ENCODE measurements at regions not wholly inside any gene's neighbourhood (a gene's known extent, or its start where the extent isn't known, plus 50 kb on each side); places are given as distances from the start of the nearest gene placed in this dataset.

DNA sequence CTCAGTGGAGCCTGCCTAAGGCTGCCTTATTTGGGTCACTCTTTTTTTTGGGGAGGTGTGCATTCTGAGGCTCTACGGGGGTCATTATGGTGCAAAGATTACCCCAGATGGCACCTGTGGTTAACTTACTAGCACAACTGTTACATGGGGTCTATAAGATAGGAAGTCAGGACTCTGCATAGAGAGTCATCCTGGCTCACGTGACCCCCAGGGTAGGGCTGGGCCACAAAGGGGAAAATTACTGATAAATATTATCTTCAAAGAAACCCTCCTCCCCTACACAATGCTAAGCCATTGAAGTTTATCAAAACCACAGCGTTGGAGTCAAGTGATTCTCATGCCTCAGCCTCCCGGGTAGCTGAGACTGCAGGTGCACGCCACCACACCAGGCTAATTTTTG lies 397.1 kb downstream of the MN1 start:
- 93% methylated on average over 5 of the region's 5 CpGs; no CpG with 5 or more reads in 1 of the 2 experiments for WGBS, 2 experiments (ENCODE audit: extremely low coverage in 1 of 2, insufficient coverage in 1 of 2, insufficient read length in 1 of 2, insufficient replicate concordance in 2 of 2, low coverage in 1 of 2, low lambda C conversion rate in 2 of 2, missing lambda C conversion rate in 1 of 2)
- CTCF ChIA-PET (ENCODE audit: partially characterized antibody) = interaction anchor here (0.6 to 3.3 kb wide), 19 partner anchors 13 to 400 kb away, joined by 3 to 15 read pairs (median 4); no protein-coding TSS in a partner anchor
- no peak overlapping the region for H3K4ac ChIP-seq (replicated peaks; ENCODE audit: insufficient read length, low read depth, low read length)
- H3K23me2 ChIP-seq (ENCODE audit: low read depth, low read length) = no peaks in the 10 kb centered on the region
- H3K27me3 ChIP-seq (replicated peaks in 1 of 4; ENCODE audit: control insufficient read depth in 3 of 4, extremely low read depth in 1 of 4, insufficient read depth in 3 of 4, low read length in 3 of 4) = no peaks in the 10 kb centered on the region
- H3K14ac ChIP-seq (ENCODE audit: insufficient read length) = no peak overlapping the region
- H3K36me3 ChIP-seq (ENCODE audit: control insufficient read depth in 2 of 4, insufficient read depth in 4 of 4, low read length in 3 of 4) = no peaks in the 10 kb centered on the region
- H2BK20ac ChIP-seq (ENCODE audit: low read length) = no peak overlapping the region
- H3K4me2 ChIP-seq (ENCODE audit: insufficient read depth in 1 of 2, low read depth in 2 of 2, low read length in 2 of 2) = no peak overlapping the region
- no peak overlapping the region for H4K91ac ChIP-seq (replicated peaks; ENCODE audit: insufficient read length, low read length)
- H2BK15ac ChIP-seq (ENCODE audit: low read length) = no peak overlapping the region
- H3K9ac ChIP-seq (replicated peaks in 1 of 4; ENCODE audit: extremely low read depth in 1 of 4, low read depth in 3 of 4, low read length in 3 of 4) = no peak overlapping the region
- H2BK5ac ChIP-seq (ENCODE audit: low read depth, low read length) = no peak overlapping the region
- no peak overlapping the region for H4K5ac ChIP-seq (ENCODE audit: insufficient read length, low read depth, low read length)
- no peak overlapping the region for H2BK120ac ChIP-seq (replicated peaks; ENCODE audit: low read depth, low read length)
- DNase-seq (ENCODE audit: low read depth in 1 of 2, low spot score in 2 of 2) (no peak), FAIRE-seq (no peak)
- no peak overlapping the region for H3K23ac ChIP-seq (ENCODE audit: insufficient read length)
- H2AK5ac ChIP-seq (ENCODE audit: low read depth, low read length) = no peak overlapping the region
- H2AFZ ChIP-seq (ENCODE audit: low read length) = no peak overlapping the region
- H2BK12ac ChIP-seq (ENCODE audit: low read depth, low read length) = no peak overlapping the region
- peaks cover 0 to 4% (median 1%) of the 10 kb centered on the region in 4 experiments; a peak in 4 of 7 replicates for H3K4me1 ChIP-seq (replicated peaks in 1 of 4; ENCODE audit: control insufficient read depth in 3 of 4, insufficient read depth in 4 of 4, low read length in 3 of 4)
- POLR2A ChIA-PET (ENCODE audit: partially characterized antibody) = no interaction called here
- H3K4me3 ChIP-seq (ENCODE audit: extremely low read depth in 1 of 4, insufficient read depth in 2 of 4, low read depth in 3 of 4, low read length in 4 of 4) = no peak overlapping the region
- H4K8ac ChIP-seq (ENCODE audit: extremely low read depth, insufficient read depth, low read length) = no peak overlapping the region
- no peaks in the 10 kb centered on the region for H4K20me1 ChIP-seq (replicated peaks in 1 of 2; ENCODE audit: control insufficient read depth in 1 of 2, insufficient read depth in 2 of 2, low read length in 2 of 2)
- H3K79me2 ChIP-seq (ENCODE audit: control insufficient read depth in 1 of 2, insufficient read depth in 2 of 2, low read length in 2 of 2) = no peaks in the 10 kb centered on the region
- no peak overlapping the region for H3K27ac ChIP-seq (ENCODE audit: low read depth, low read length)
- H3K56ac ChIP-seq (replicated peaks; ENCODE audit: insufficient read length, low read depth, low read length) = no peak overlapping the region
- no peak for TF ChIP-seq YY1 (IDR thresholded peaks at IDR 0.05; ENCODE audit: low read depth, low read length)
- TF ChIP-seq JUN (IDR thresholded peaks at IDR 0.05; ENCODE audit: low read depth, low read length) = no peak
- no peak for TF ChIP-seq KDM1A (IDR thresholded peaks at IDR 0.05; ENCODE audit: borderline replicate concordance, low read length)
- TF ChIP-seq SIRT6 (IDR thresholded peaks at IDR 0.05; ENCODE audit: low read length) = no peak
- no peak for TF ChIP-seq CBX5 (IDR thresholded peaks at IDR 0.05; ENCODE audit: low read depth, low read length)
- TF ChIP-seq EGR1 (IDR thresholded peaks at IDR 0.05; ENCODE audit: borderline replicate concordance, low read depth, low read length) = no peak
- no peak for TF ChIP-seq KDM4A (IDR thresholded peaks at IDR 0.05; ENCODE audit: low read depth, low read length, severe bottlenecking)
- no peak for TF ChIP-seq NANOG (IDR thresholded peaks at IDR 0.05; ENCODE audit: insufficient read depth, low read depth, low read length, poor library complexity, severe bottlenecking)
- no peak for TF ChIP-seq GTF2F1 (IDR thresholded peaks at IDR 0.05; ENCODE audit: borderline replicate concordance, low read depth, low read length)
- no peak for TF ChIP-seq ZNF274 (IDR thresholded peaks at IDR 0.05; ENCODE audit: borderline replicate concordance, extremely low read depth, low read length)
- TF ChIP-seq USF2 (IDR thresholded peaks at IDR 0.05; ENCODE audit: low read length) = no peak
- no peaks in the 10 kb centered on the region for H3K9me3 ChIP-seq (ENCODE audit: insufficient read depth in 2 of 2, low read depth in 1 of 2, low read length in 1 of 2)
- no peak overlapping the region for H3K18ac ChIP-seq (ENCODE audit: extremely low read depth, low read length)
- H3K79me1 ChIP-seq (ENCODE audit: low read depth, low read length) = no peaks in the 10 kb centered on the region

All from H1 (cell line).